PC-9 (cell line): ENCODE measurements at regions not wholly inside any gene's neighbourhood (a gene's known extent, or its start where the extent isn't known, plus 50 kb on each side); places are given as distances from the start of the nearest gene placed in this dataset.

ENCODE experiments used
- BruUV-seq: library from RNA; stranded (reverse); fragments of 400-500 nt; replicated peaks from 2 replicates; lab custom pipeline; 2021; lab: Mats Ljungman, UMichigan
- CTCF ChIA-PET: fragments of 300-600 bp; sonication (Branson Sonifier 250); formaldehyde crosslinking; loops from one replicate; lab custom pipeline; 2022; ENCODE audit warnings: antibody characterized with exemption; lab: Charles Lee
- POLR2A ChIA-PET: fragments of 300-600 bp; sonication (Branson Sonifier 250); formaldehyde crosslinking; loops from one replicate; lab custom pipeline; 2022; ENCODE audit warnings: antibody characterized with exemption; ENCODE audit not compliant: unreplicated experiment; lab: Charles Lee
- DNase-seq, 2 experiments: peaks; one replicate each; pipeline versions ENCODE4 v3.0.0 to v3.0.0-alpha.2; 2015 to 2022; ENCODE audit warnings: mixed read lengths in 1 of 2
- H2AFZ ChIP-seq: fragments of 200-600 bp; sonication (generic); 2 replicates; pipeline ENCODE4 v1.8.1; 2017; ENCODE audit warnings: antibody characterized with exemption
- H3F3A ChIP-seq: fragments of 200-600 bp; sonication (generic); 2 replicates; pipeline ENCODE4 v1.8.1; 2017; ENCODE audit warnings: antibody characterized with exemption, mild to moderate bottlenecking, low read depth; ENCODE audit not compliant: insufficient read depth
- H3K27ac ChIP-seq: fragments of 200-600 bp; sonication (generic); 2 replicates; pipeline ENCODE4 v1.6.1; 2016; ENCODE audit warnings: mixed run types
- H3K27me3 ChIP-seq: fragments of 200-600 bp; sonication (generic); 2 replicates; pipeline ENCODE4 v1.6.1; 2016; ENCODE audit warnings: low read depth, mixed run types; ENCODE audit not compliant: insufficient read depth
- H3K36me3 ChIP-seq: fragments of 200-600 bp; sonication (generic); 2 replicates; pipeline ENCODE4 v1.6.1; 2016; ENCODE audit warnings: low read depth, mixed run types
- H3K4me1 ChIP-seq: fragments of 200-600 bp; sonication (generic); replicated peaks from 2 replicates; pipeline ENCODE4 v1.6.1; 2016; ENCODE audit warnings: mixed run types; ENCODE audit not compliant: insufficient read depth
- H3K4me2 ChIP-seq: fragments of 200-600 bp; sonication (generic); 2 replicates; pipeline ENCODE4 v1.6.1; 2017; ENCODE audit warnings: mixed run types
- H3K4me3 ChIP-seq: fragments of 200-600 bp; sonication (generic); 2 replicates; pipeline ENCODE4 v1.6.1; 2016; ENCODE audit warnings: mixed run types
- H3K79me2 ChIP-seq: fragments of 200-600 bp; sonication (generic); 2 replicates; pipeline ENCODE4 v1.6.1; 2017; ENCODE audit warnings: low read depth, mixed run types
- H3K9me2 ChIP-seq: fragments of 200-600 bp; sonication (generic); 2 replicates; pipeline ENCODE4 v1.8.1; 2017; ENCODE audit warnings: mild to moderate bottlenecking; ENCODE audit not compliant: insufficient read depth
- H3K9me3 ChIP-seq: fragments of 200-600 bp; sonication (generic); 2 replicates; pipeline ENCODE4 v1.8.1; 2016; ENCODE audit warnings: low read depth; ENCODE audit not compliant: insufficient read depth
- H4K20me1 ChIP-seq: fragments of 200-600 bp; sonication (generic); 2 replicates; pipeline ENCODE4 v1.8.1; 2017; ENCODE audit not compliant: insufficient read depth
- CTCF ChIP-seq: fragments of 200-600 bp; sonication (generic); conservative IDR thresholded peaks from 2 replicates; pipeline ENCODE4 v1.6.1; 2017; ENCODE audit warnings: mixed run types, antibody characterized with exemption, mild to moderate bottlenecking, moderate library complexity
- EZH2 ChIP-seq: fragments of 200-600 bp; sonication (generic); IDR thresholded peaks from 2 replicates; pipeline ENCODE4 v1.8.0; 2017; ENCODE audit warnings: antibody characterized with exemption, low read depth
- intact Hi-C: fragments of 100-400 bp; cut with micrococcal nuclease; formaldehyde crosslinking; loops from one replicate; pipeline ENCODE4 v1.10.0; 2022; ENCODE audit not compliant: unreplicated experiment

- ChIA-PET CTCF (no interaction called here), POLR2A (no interaction called here)
- Histone ChIP-seq H3F3A (no peaks in the 10 kb centered on the region), H4K20me1 (no peaks in the 10 kb centered on the region), H2AFZ (no peak overlapping the region), H3K9me3 (no peaks in the 10 kb centered on the region), H3K27ac (no peak overlapping the region), H3K4me1 (no peaks in the 10 kb centered on the region), H3K27me3 (no peaks in the 10 kb centered on the region), H3K9me2 (no peaks in the 10 kb centered on the region), H3K36me3 (no peaks in the 10 kb centered on the region), H3K4me2 (no peak overlapping the region), H3K4me3 (no peak overlapping the region), H3K79me2 (no peaks in the 10 kb centered on the region)
- no TSS peak for BruUV-seq
- TF ChIP-seq EZH2 = no peak
- TF ChIP-seq CTCF = no peak
- DNase-seq = no peak
- intact Hi-C loops = no loop called here
Measured at GRCh38 chr12:19842116-19842515, 402.8 kb downstream of the AEBP2 start.

GRCh38 chr12:19844224-19844623 lies 404.9 kb downstream of the AEBP2 start:
- Histone ChIP-seq H4K20me1 (no peaks in the 10 kb centered on the region), H3K27ac (no peak overlapping the region), H3K9me2 (no peaks in the 10 kb centered on the region), H3K4me1 (no peaks in the 10 kb centered on the region), H3K9me3 (no peaks in the 10 kb centered on the region), H3K79me2 (no peaks in the 10 kb centered on the region), H3K4me3 (no peak overlapping the region), H3K36me3 (no peaks in the 10 kb centered on the region), H3K27me3 (no peaks in the 10 kb centered on the region), H3F3A (no peaks in the 10 kb centered on the region), H2AFZ (no peak overlapping the region), H3K4me2 (no peak overlapping the region)
- CTCF ChIA-PET = no interaction called here
- BruUV-seq = no TSS peak
- no peak for DNase-seq
- POLR2A ChIA-PET = no interaction called here
- no peak for TF ChIP-seq EZH2
- TF ChIP-seq CTCF = no peak
- intact Hi-C loops = no loop called here

- intact Hi-C loops = no loop called here
- H3K79me2 ChIP-seq = no peaks in the 10 kb centered on the region
- no peak for DNase-seq
- H4K20me1 ChIP-seq = no peaks in the 10 kb centered on the region
- no peaks in the 10 kb centered on the region for H3K4me1 ChIP-seq
- no peak for TF ChIP-seq CTCF
- no peak for TF ChIP-seq EZH2
- no TSS peak for BruUV-seq
- no peaks in the 10 kb centered on the region for H3K9me2 ChIP-seq
- no peaks in the 10 kb centered on the region for H3K27me3 ChIP-seq
- no peaks in the 10 kb centered on the region for H3F3A ChIP-seq
- no peak overlapping the region for H3K27ac ChIP-seq
- H3K9me3 ChIP-seq = no peaks in the 10 kb centered on the region
- POLR2A ChIA-PET = no interaction called here
- CTCF ChIA-PET = no interaction called here
- H2AFZ ChIP-seq = no peak overlapping the region
- no peak overlapping the region for H3K4me3 ChIP-seq
- H3K36me3 ChIP-seq = no peaks in the 10 kb centered on the region
- H3K4me2 ChIP-seq = no peak overlapping the region
Measured at GRCh38 chr12:19846574-19846973, 407.3 kb downstream of the AEBP2 start.
